Adrenal gland (tissue), 9 donors: ENCODE measurements at regions not wholly inside any gene's neighbourhood (a gene's known extent, or its start where the extent isn't known, plus 50 kb on each side); places are given as distances from the start of the nearest gene placed in this dataset.
"Not testable (repeated sequence)": the region's sequence is repeated elsewhere in the genome, so short reads cannot be mapped to it uniquely, and the experiment has no call there.

Source experiments
- DNase-seq, 7 donors: peaks; one replicate each; pipeline ENCODE4 v3.0.0-alpha.2; 2019 to 2020
- H3K27ac ChIP-seq, 5 donors: fragments of 200-600 bp; sonication (generic) in 4 of 5; 1 replicate in 3 of 5; 2 replicates in 2 of 5; pipeline versions ENCODE4 v1.5.1 to v1.8.0; 2016 to 2020; ENCODE audit warnings: mild to moderate bottlenecking in 1 of 5
- H3K27me3 ChIP-seq: fragments of 200-600 bp; 2 replicates; pipeline ENCODE4 v1.8.0; 2021
- H3K36me3 ChIP-seq, 2 donors: fragments of 200-600 bp; replicated peaks in 1 of 2; 1 replicate in 1 of 2; 2 replicates in 1 of 2; pipeline versions ENCODE4 v1.5.1 to v1.8.0; 2018 to 2022
- H3K4me1 ChIP-seq, 2 donors: fragments of 200-600 bp; replicated peaks in 1 of 2; 1 replicate in 1 of 2; 2 replicates in 1 of 2; pipeline versions ENCODE4 v1.5.1 to v1.8.0; 2018 to 2021
- H3K4me3 ChIP-seq, 4 donors: fragments of 200-600 bp; sonication (generic) in 3 of 4; one replicate each; pipeline ENCODE4 v1.5.1; 2016 to 2018
- H3K9me3 ChIP-seq, 3 donors: fragments of 200-600 bp; sonication (generic) in 1 of 3; replicated peaks in 1 of 3; 1 replicate in 2 of 3; 2 replicates in 1 of 3; pipeline versions ENCODE4 v1.5.1 to v1.8.0; 2016 to 2021
- CTCF ChIP-seq, 6 experiments: fragments of 450-650 bp in 4 of 6; fragments of 200-600 bp in 2 of 6; sonication (generic) in 1 of 6; IDR thresholded peaks; 1 replicate in 5 of 6; 2 replicates in 1 of 6; pipeline versions ENCODE4 v1.5.1 to v1.8.0; 2016 to 2021; ENCODE audit warnings: antibody characterized with exemption in 6 of 6, mild to moderate bottlenecking in 2 of 6, moderate library complexity in 1 of 6
- POLR2A ChIP-seq, 2 donors: fragments of 450-650 bp; IDR thresholded peaks; one replicate each; pipeline ENCODE4 v1.6.1; 2017; ENCODE audit warnings: antibody characterized with exemption in 2 of 2, mild to moderate bottlenecking in 2 of 2, moderate library complexity in 1 of 2
- WGBS, 4 donors: extraction: QIAGEN DNeasy Blood & Tissue Kit in 2 of 4; methylation state at CpG; one replicate each; pipeline versions ENCODE4 v1.1.5 to v1.1.7; 2013 to 2017; 5-methylcytosine and 5-hydroxymethylcytosine counted together
- intact Hi-C, 2 donors: fragments of 100-400 bp; cut with DNase I; formaldehyde crosslinking; loops; one replicate each; pipeline versions ENCODE4 v1.14.1 to v1.15.0; 2022 to 2023
- donor health status: healthy with polysubstance abuse.
- donor health status: Bipolar disorder and iron deficiency.
- donor health status: DM: yes; HTN: yes; CAD: no.
- donor health status: DM: no; HTN: no; CAD: no.
- donor health status: DM: no; HTN: no; CAD: no.

GRCh38 chr22:25420471-25420924 lies 144.0 kb upstream of the GRK3 start:
- Histone ChIP-seq H3K36me3 (no peaks in the 10 kb centered on the region), H3K27me3 (peaks cover 36% of the 10 kb centered on the region), H3K4me1 (peaks cover 5 to 9% of the 10 kb centered on the region in 2 donors), H3K27ac (no peak overlapping the region), H3K4me3 (peak overlapping the region in 1 of 4 donors; percentile 42), H3K9me3 (no peaks in the 10 kb centered on the region)
- TF ChIP-seq POLR2A (IDR thresholded peaks at IDR 0.05) (no peak), CTCF (IDR thresholded peaks at IDR 0.05) (no peak)
- WGBS, 4 donors: 20 to 47% (median 30%) methylated on average over 13 to 21 of the region's 21 CpGs
- intact Hi-C loops: no loop called here
- no peak for DNase-seq

- H3K27ac ChIP-seq: no peak overlapping the region
- intact Hi-C loops: no loop called here
- H3K27me3 ChIP-seq: peaks cover 41% of the 10 kb centered on the region
- 2 to 3% (median 2%) methylated on average over 13 to 85 of the region's 85 CpGs for WGBS, 4 donors
- no peaks in the 10 kb centered on the region for H3K9me3 ChIP-seq
- TF ChIP-seq CTCF (IDR thresholded peaks at IDR 0.05) (no peak), POLR2A (IDR thresholded peaks at IDR 0.05) (no peak)
- no peak for DNase-seq
- H3K4me3 ChIP-seq: peak overlapping the region in 1 of 4 donors; percentile 42
- peaks cover 5 to 9% of the 10 kb centered on the region in 2 donors for H3K4me1 ChIP-seq
- H3K36me3 ChIP-seq: no peaks in the 10 kb centered on the region
Measured at GRCh38 chr22:25420925-25421904, 143.3 kb upstream of the GRK3 start.

- TF ChIP-seq CTCF (IDR thresholded peaks at IDR 0.05): peak in 2 of 6 experiments; percentile 11 to 23
- H3K4me3 ChIP-seq, DNase-seq, H3K4me1 ChIP-seq, intact Hi-C loops, H3K9me3 ChIP-seq, H3K36me3 ChIP-seq, H3K27ac ChIP-seq: not testable (repeated sequence)
- 72 to 76% (median 74%) methylated on average over 9 to 10 of the region's 10 CpGs for WGBS, 4 donors
- peaks cover 31% of the 10 kb centered on the region for H3K27me3 ChIP-seq
Measured at GRCh38 chr22:25426530-25427308, 137.8 kb upstream of the GRK3 start.

- H3K27ac ChIP-seq, H3K27me3 ChIP-seq, H3K9me3 ChIP-seq, intact Hi-C loops, H3K36me3 ChIP-seq, H3K4me3 ChIP-seq, DNase-seq, H3K4me1 ChIP-seq: not testable (repeated sequence)
- 84 to 100% (median 94%) methylated on average over 2 to 5 of the region's 6 CpGs for WGBS, 4 donors
Measured at GRCh38 chr22:25431637-25432342, 132.7 kb upstream of the GRK3 start.

GRCh38 chr22:25433381-25433970 lies 131.0 kb upstream of the GRK3 start:
- H3K27me3 ChIP-seq, DNase-seq, H3K4me1 ChIP-seq, intact Hi-C loops, H3K27ac ChIP-seq, H3K36me3 ChIP-seq, H3K9me3 ChIP-seq, H3K4me3 ChIP-seq: not testable (repeated sequence)
- 66 to 80% (median 73%) methylated on average over 8 of the region's 8 CpGs for WGBS, 4 donors
